Heart left ventricle (tissue), 13 donors: ENCODE measurements at regions not wholly inside any gene's neighbourhood (a gene's known extent, or its start where the extent isn't known, plus 50 kb on each side); places are given as distances from the start of the nearest gene placed in this dataset.

Experiments used
- POLR2A ChIP-seq, 2 donors: fragments of 450-650 bp; IDR thresholded peaks; one replicate each; pipeline ENCODE4 v1.6.1; 2017; ENCODE audit warnings: antibody characterized with exemption in 2 of 2, mild to moderate bottlenecking in 2 of 2, moderate library complexity in 2 of 2
- TF ChIP-seq, protein P1 (sequence below), 12 donors: fragments of 200-600 bp; sonication (generic) in 4 of 12; IDR thresholded peaks; one replicate each; pipeline versions ENCODE4 v1.5.0 to v1.8.0; 2018 to 2022; ENCODE audit warnings: antibody characterized with exemption in 12 of 12, mild to moderate bottlenecking in 5 of 12
- donor health status: ischemic (EF 13 %, LVEDD 7.1; RV severe dilation, severe dysfunction).
- donor health status: DM: no; HTN: yes; CAD: no.
- donor health status: DM: no; HTN: no; CAD: no.
- donor health status: ischemic (EF 25% LVEDD 6.9; RV normal size, moderate dysfunction).
- donor health status: ischemic (EF 25% LVEDD 5.7; RV mildly dilated, moderate dysfunction).
- donor health status: ischemic (EF 35%, LVEDD 5.7; RV mildly dilated, moderate dysfunction).
- donor health status: nonischemic (EF 11% LVEDD 7.7; RV severe dilation, severe dysfunction).
- donor health status: DM: yes; HTN: yes; CAD: no.
- donor health status: PGD.
- donor health status: ischemic (EF 29% LVEDD 5.4; RV normal size, mild dysfunction).
- donor health status: nonischemic (EF 23%, LVEDD 6.1; RV moderate dilation, normal function).

DNA sequence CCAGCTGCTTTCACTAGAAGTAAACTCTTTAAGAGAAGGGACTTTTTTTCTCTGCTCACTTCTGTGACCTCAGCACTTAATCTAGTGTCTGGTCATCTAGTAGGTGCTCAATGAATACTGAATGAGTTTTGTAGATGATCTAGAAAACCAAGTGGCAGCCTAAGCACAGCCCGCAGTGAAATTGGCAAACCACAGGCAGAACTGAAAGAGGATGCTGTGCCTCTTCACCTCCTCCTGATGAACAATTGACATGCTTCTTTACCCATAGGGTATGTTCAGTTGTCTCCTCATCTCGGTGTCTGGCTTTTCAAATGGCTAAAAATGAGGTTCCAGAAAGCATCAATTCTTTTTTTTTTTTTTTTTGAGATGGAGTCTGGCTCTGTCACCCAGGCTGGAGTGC is 399.5 kb downstream of the RMST start:
- TF ChIP-seq, protein P1, sequence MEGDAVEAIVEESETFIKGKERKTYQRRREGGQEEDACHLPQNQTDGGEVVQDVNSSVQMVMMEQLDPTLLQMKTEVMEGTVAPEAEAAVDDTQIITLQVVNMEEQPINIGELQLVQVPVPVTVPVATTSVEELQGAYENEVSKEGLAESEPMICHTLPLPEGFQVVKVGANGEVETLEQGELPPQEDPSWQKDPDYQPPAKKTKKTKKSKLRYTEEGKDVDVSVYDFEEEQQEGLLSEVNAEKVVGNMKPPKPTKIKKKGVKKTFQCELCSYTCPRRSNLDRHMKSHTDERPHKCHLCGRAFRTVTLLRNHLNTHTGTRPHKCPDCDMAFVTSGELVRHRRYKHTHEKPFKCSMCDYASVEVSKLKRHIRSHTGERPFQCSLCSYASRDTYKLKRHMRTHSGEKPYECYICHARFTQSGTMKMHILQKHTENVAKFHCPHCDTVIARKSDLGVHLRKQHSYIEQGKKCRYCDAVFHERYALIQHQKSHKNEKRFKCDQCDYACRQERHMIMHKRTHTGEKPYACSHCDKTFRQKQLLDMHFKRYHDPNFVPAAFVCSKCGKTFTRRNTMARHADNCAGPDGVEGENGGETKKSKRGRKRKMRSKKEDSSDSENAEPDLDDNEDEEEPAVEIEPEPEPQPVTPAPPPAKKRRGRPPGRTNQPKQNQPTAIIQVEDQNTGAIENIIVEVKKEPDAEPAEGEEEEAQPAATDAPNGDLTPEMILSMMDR (IDR thresholded peaks at IDR 0.05), result no peak
- TF ChIP-seq POLR2A (IDR thresholded peaks at IDR 0.05), result no peak
